ENCODE measurements at regions not wholly inside any gene's neighbourhood (a gene's known extent, or its start where the extent isn't known, plus 50 kb on each side); places are given as distances from the start of the nearest gene placed in this dataset.

DNA sequence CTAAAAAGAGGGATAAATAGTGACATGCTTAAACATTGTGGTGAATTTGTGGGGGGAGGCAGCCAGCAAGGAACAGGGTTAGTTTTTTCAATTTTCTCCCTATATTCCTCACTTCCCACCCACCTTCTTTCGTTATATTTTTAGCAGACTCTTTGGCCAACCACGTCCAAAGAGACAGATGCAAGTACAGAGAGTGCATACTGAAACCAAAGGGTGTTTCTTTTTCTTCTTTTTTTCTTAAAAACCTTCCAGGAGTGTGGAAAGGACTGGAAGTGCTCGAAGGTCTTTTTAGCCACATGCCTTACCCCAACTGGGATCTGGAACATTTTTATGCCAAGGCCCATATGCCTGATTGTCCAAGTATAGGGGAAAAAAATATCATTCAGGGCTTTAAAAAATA lies 59.0 kb downstream of the TNP1 start:
- TF ChIP-seq, protein P1, sequence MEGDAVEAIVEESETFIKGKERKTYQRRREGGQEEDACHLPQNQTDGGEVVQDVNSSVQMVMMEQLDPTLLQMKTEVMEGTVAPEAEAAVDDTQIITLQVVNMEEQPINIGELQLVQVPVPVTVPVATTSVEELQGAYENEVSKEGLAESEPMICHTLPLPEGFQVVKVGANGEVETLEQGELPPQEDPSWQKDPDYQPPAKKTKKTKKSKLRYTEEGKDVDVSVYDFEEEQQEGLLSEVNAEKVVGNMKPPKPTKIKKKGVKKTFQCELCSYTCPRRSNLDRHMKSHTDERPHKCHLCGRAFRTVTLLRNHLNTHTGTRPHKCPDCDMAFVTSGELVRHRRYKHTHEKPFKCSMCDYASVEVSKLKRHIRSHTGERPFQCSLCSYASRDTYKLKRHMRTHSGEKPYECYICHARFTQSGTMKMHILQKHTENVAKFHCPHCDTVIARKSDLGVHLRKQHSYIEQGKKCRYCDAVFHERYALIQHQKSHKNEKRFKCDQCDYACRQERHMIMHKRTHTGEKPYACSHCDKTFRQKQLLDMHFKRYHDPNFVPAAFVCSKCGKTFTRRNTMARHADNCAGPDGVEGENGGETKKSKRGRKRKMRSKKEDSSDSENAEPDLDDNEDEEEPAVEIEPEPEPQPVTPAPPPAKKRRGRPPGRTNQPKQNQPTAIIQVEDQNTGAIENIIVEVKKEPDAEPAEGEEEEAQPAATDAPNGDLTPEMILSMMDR (IDR thresholded peaks at IDR 0.05; ENCODE audit: insufficient read depth, low read length) = no peak
- no peak for TF ChIP-seq POLR2AphosphoS5 (IDR thresholded peaks at IDR 0.05; ENCODE audit: low read depth)
- TF ChIP-seq, protein P2, sequence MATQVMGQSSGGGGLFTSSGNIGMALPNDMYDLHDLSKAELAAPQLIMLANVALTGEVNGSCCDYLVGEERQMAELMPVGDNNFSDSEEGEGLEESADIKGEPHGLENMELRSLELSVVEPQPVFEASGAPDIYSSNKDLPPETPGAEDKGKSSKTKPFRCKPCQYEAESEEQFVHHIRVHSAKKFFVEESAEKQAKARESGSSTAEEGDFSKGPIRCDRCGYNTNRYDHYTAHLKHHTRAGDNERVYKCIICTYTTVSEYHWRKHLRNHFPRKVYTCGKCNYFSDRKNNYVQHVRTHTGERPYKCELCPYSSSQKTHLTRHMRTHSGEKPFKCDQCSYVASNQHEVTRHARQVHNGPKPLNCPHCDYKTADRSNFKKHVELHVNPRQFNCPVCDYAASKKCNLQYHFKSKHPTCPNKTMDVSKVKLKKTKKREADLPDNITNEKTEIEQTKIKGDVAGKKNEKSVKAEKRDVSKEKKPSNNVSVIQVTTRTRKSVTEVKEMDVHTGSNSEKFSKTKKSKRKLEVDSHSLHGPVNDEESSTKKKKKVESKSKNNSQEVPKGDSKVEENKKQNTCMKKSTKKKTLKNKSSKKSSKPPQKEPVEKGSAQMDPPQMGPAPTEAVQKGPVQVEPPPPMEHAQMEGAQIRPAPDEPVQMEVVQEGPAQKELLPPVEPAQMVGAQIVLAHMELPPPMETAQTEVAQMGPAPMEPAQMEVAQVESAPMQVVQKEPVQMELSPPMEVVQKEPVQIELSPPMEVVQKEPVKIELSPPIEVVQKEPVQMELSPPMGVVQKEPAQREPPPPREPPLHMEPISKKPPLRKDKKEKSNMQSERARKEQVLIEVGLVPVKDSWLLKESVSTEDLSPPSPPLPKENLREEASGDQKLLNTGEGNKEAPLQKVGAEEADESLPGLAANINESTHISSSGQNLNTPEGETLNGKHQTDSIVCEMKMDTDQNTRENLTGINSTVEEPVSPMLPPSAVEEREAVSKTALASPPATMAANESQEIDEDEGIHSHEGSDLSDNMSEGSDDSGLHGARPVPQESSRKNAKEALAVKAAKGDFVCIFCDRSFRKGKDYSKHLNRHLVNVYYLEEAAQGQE (IDR thresholded peaks at IDR 0.05; ENCODE audit: insufficient replicate concordance, low read depth) = no peak
- no peak for TF ChIP-seq GABPA (IDR thresholded peaks at IDR 0.05; ENCODE audit: low read depth)
- no peak for TF ChIP-seq SPI1 (IDR thresholded peaks at IDR 0.05; ENCODE audit: borderline replicate concordance, low read depth)

Data from HL-60 (cell line).